OCI-LY7 (cell line): ENCODE measurements at regions not wholly inside any gene's neighbourhood (a gene's known extent, or its start where the extent isn't known, plus 50 kb on each side); places are given as distances from the start of the nearest gene placed in this dataset.

Source experiments
- BruUV-seq: library from RNA; stranded (reverse); fragments of 400-500 nt; replicated peaks from 2 replicates; lab custom pipeline; 2021; lab: Mats Ljungman, UMichigan
- CTCF ChIA-PET: fragments of 300-600 bp; sonication (Branson Sonifier 250); formaldehyde crosslinking; loops from one replicate; lab custom pipeline; 2022; ENCODE audit warnings: antibody characterized with exemption; ENCODE audit not compliant: unreplicated experiment; lab: Charles Lee
- POLR2A ChIA-PET: fragments of 300-600 bp; sonication (Branson Sonifier 250); formaldehyde crosslinking; loops from one replicate; lab custom pipeline; 2022; ENCODE audit warnings: antibody characterized with exemption; lab: Charles Lee
- DNase-seq: peaks from one replicate; pipeline ENCODE4 v3.0.0-alpha.2; 2015; ENCODE audit warnings: low spot score
- H2AFZ ChIP-seq: fragments of 200-600 bp; sonication (generic), shearing (Covaris generic); 2 replicates; pipeline ENCODE4 v1.6.1; 2014; ENCODE audit warnings: mild to moderate bottlenecking, antibody characterized with exemption, low read length, moderate library complexity
- H3K27ac ChIP-seq: fragments of 200-600 bp; sonication (generic); 2 replicates; pipeline ENCODE4 v1.5.1; 2014; ENCODE audit warnings: mixed run types, low read depth, mild to moderate bottlenecking, moderate library complexity, low read length, inconsistent platforms; ENCODE audit not compliant: poor library complexity, severe bottlenecking
- H3K36me3 ChIP-seq: fragments of 200-600 bp; sonication (generic); 2 replicates; pipeline ENCODE4 v1.6.1; 2014; ENCODE audit warnings: mild to moderate bottlenecking, antibody characterized with exemption, low read length, moderate library complexity, mixed read lengths; ENCODE audit not compliant: insufficient read depth
- H3K4me1 ChIP-seq: fragments of 200-600 bp; sonication (generic); 2 replicates; pipeline ENCODE4 v1.5.1; 2014; ENCODE audit warnings: mild to moderate bottlenecking, low read length; ENCODE audit not compliant: insufficient read depth, poor library complexity, severe bottlenecking
- H3K4me2 ChIP-seq: fragments of 200-600 bp; sonication (generic); 2 replicates; pipeline ENCODE4 v1.6.1; 2014; ENCODE audit warnings: mild to moderate bottlenecking, low read length
- H3K4me3 ChIP-seq: fragments of 200-600 bp; sonication (generic); 2 replicates; pipeline ENCODE4 v1.5.1; 2014; ENCODE audit warnings: mild to moderate bottlenecking, low read depth, low read length; ENCODE audit not compliant: poor library complexity, severe bottlenecking
- H3K79me2 ChIP-seq: fragments of 200-600 bp; sonication (generic); 2 replicates; pipeline ENCODE4 v1.6.1; 2016; ENCODE audit warnings: low read depth, mild to moderate bottlenecking, low read length, moderate library complexity, mixed read lengths; ENCODE audit not compliant: insufficient read depth
- H3K9me2 ChIP-seq: fragments of 200-600 bp; sonication (generic); 2 replicates; pipeline ENCODE4 v1.6.1; 2016; ENCODE audit warnings: mild to moderate bottlenecking, low read length, mixed read lengths; ENCODE audit not compliant: insufficient read depth
- H3K9me3 ChIP-seq: fragments of 200-600 bp; sonication (generic); 2 replicates; pipeline ENCODE4 v1.6.1; 2014; ENCODE audit warnings: mild to moderate bottlenecking, mixed run types, low read length, mixed read lengths
- H4K20me1 ChIP-seq: fragments of 200-600 bp; sonication (generic); 2 replicates; pipeline ENCODE4 v1.6.1; 2014; ENCODE audit warnings: mild to moderate bottlenecking, antibody characterized with exemption, low read length, moderate library complexity, mixed read lengths; ENCODE audit not compliant: insufficient read depth
- EZH2phosphoT487 ChIP-seq: fragments of 200-600 bp; sonication (generic); IDR thresholded peaks from 2 replicates; pipeline ENCODE4 v1.6.1; 2018; ENCODE audit warnings: low read depth, borderline replicate concordance, mild to moderate bottlenecking, mixed run types, antibody characterized with exemption, low read length, moderate library complexity, mixed read lengths
- intact Hi-C: fragments of 100-400 bp; cut with micrococcal nuclease; formaldehyde crosslinking; loops from one replicate; pipeline ENCODE4 v1.10.0; 2022; ENCODE audit not compliant: unreplicated experiment
- TF ChIP-seq, protein P1 (sequence below): fragments of 200-600 bp; sonication (generic); conservative IDR thresholded peaks from 2 replicates; pipeline ENCODE4 v1.5.1; 2014; ENCODE audit warnings: mild to moderate bottlenecking, antibody characterized with exemption, low read length, moderate library complexity, mixed read lengths

DNA sequence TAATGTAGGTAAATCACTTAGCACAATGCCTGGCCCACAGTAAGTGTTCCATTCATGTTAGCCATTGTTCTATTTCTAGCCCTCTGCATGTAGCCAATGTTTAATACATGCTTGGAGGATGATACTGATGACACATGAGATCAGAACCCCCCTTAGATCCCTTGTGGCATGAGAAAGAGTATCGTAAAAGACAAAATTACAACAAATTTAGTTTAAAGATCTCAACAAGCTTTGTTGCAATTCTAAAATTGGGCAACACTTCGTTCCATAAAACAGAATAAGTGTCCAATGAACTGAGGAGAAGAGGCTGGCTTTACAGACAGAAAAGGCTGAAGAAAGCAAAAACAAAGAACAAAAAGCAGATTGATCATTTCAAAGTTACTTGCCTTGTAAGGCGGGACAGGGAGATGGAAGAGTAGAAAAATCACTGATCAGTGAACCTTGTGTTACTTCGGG is 148.7 kb upstream of the SLC1A4 start:
- H3K4me3 ChIP-seq: peak overlapping the region; percentile 5
- no peaks in the 10 kb centered on the region for H3K79me2 ChIP-seq
- peak overlapping the region; percentile 83 for H3K27ac ChIP-seq
- no peaks in the 10 kb centered on the region for H4K20me1 ChIP-seq
- H3K4me1 ChIP-seq: peaks cover 45% of the 10 kb centered on the region
- BruUV-seq: TSS peak; percentile 85
- intact Hi-C loops: no loop called here
- DNase-seq: no peak
- H3K4me2 ChIP-seq: peak overlapping the region; percentile 53
- no peaks in the 10 kb centered on the region for H3K9me3 ChIP-seq
- peak overlapping the region; percentile 79 for H2AFZ ChIP-seq
- no peaks in the 10 kb centered on the region for H3K36me3 ChIP-seq
- ChIA-PET CTCF (interaction anchor here (1.0 to 1.2 kb wide), 2 partner anchors 8 to 18 kb away, joined by 3 to 4 read pairs; no protein-coding TSS in a partner anchor), POLR2A (interaction anchor here (0.6 to 3.5 kb wide), 8 partner anchors 11 to 194 kb away, joined by 3 to 21 read pairs (median 4); no protein-coding TSS in a partner anchor)
- H3K9me2 ChIP-seq: no peaks in the 10 kb centered on the region
- TF ChIP-seq, protein P1, sequence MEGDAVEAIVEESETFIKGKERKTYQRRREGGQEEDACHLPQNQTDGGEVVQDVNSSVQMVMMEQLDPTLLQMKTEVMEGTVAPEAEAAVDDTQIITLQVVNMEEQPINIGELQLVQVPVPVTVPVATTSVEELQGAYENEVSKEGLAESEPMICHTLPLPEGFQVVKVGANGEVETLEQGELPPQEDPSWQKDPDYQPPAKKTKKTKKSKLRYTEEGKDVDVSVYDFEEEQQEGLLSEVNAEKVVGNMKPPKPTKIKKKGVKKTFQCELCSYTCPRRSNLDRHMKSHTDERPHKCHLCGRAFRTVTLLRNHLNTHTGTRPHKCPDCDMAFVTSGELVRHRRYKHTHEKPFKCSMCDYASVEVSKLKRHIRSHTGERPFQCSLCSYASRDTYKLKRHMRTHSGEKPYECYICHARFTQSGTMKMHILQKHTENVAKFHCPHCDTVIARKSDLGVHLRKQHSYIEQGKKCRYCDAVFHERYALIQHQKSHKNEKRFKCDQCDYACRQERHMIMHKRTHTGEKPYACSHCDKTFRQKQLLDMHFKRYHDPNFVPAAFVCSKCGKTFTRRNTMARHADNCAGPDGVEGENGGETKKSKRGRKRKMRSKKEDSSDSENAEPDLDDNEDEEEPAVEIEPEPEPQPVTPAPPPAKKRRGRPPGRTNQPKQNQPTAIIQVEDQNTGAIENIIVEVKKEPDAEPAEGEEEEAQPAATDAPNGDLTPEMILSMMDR: no peak
- TF ChIP-seq EZH2phosphoT487: no peak

DNA sequence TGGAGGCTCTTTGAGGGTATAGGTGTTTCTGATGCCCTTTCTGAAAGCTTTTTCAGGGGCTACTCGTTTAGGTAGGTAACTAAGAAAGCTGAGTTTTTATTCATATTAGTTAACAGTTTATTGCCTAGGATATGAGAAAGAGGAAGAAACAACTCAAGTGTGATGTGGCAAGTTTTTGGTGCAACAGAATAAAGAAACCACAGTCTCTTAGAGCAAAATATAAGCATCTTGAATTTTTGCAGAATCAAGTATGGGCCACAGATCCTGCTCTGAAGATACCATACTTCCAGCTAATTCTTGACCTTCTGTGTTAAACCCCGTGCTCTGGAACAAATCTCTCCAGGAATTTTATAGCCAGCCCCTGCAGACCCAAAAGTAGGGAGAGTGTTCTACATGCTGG is 147.7 kb upstream of the SLC1A4 start:
- Histone ChIP-seq H3K36me3 (no peaks in the 10 kb centered on the region), H3K4me3 (no peak overlapping the region), H3K9me3 (no peaks in the 10 kb centered on the region), H4K20me1 (no peaks in the 10 kb centered on the region), H3K4me2 (peak overlapping the region; percentile 53), H3K27ac (peak overlapping the region; percentile 83), H2AFZ (peak overlapping the region; percentile 68), H3K79me2 (no peaks in the 10 kb centered on the region), H3K4me1 (peaks cover 45% of the 10 kb centered on the region), H3K9me2 (no peaks in the 10 kb centered on the region)
- no peak for DNase-seq
- no peak for TF ChIP-seq EZH2phosphoT487
- TF ChIP-seq, protein P1: no peak
- ChIA-PET POLR2A (interaction anchor here (0.5 to 2.9 kb wide), 3 partner anchors 10 to 316 kb away, joined by 3 to 12 read pairs (median 3); no protein-coding TSS in a partner anchor), CTCF (interaction anchor here (1.2 kb wide), 1 partner anchor 17 kb away, joined by 4 read pairs; no protein-coding TSS in a partner anchor)
- intact Hi-C loops: no loop called here
- no TSS peak for BruUV-seq

DNA sequence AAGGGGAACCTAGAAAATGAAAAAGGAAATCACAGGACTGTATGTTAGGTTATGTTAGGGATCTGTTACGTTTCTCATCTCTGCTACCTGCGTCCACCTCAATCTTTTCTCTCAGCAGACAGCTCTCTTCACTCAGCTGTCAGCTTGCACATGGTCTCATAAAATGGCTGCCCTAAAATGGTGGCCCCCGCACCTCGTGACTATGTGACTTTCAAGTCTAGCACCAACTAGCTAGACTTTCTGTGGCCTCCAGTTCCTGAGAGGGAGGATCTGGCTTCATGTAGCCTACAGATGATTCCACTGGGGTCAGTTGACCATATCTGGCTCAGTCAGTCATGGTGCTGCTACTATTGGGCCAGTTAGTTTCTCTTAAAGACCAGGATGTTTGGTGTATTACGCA is 147.2 kb upstream of the SLC1A4 start:
- Histone ChIP-seq H3K9me3 (no peaks in the 10 kb centered on the region), H3K4me2 (peak overlapping the region; percentile 53), H3K27ac (peak overlapping the region; percentile 83), H3K79me2 (no peaks in the 10 kb centered on the region), H4K20me1 (no peaks in the 10 kb centered on the region), H3K4me3 (no peak overlapping the region), H3K9me2 (no peaks in the 10 kb centered on the region), H2AFZ (peak overlapping the region; percentile 68), H3K36me3 (no peaks in the 10 kb centered on the region), H3K4me1 (peaks cover 42% of the 10 kb centered on the region)
- BruUV-seq: no TSS peak
- TF ChIP-seq EZH2phosphoT487: no peak
- TF ChIP-seq, protein P1: no peak
- no peak for DNase-seq
- ChIA-PET CTCF (interaction anchor here (0.7 kb wide), 1 partner anchor 45 kb away, joined by 3 read pairs; no protein-coding TSS in a partner anchor), POLR2A (interaction anchor here (0.5 to 2.9 kb wide), 6 partner anchors 10 to 316 kb away, joined by 3 to 12 read pairs (median 3); no protein-coding TSS in a partner anchor)
- intact Hi-C loops: no loop called here
